ENCODE measurements at regions not wholly inside any gene's neighbourhood (a gene's known extent, or its start where the extent isn't known, plus 50 kb on each side); places are given as distances from the start of the nearest gene placed in this dataset.

- no peak for TF ChIP-seq CTCF (IDR thresholded peaks at IDR 0.05; ENCODE audit: low read length, missing control alignments)
- DNase-seq (ENCODE audit: low read depth) = no peak
Observed at GRCh38 chr18:59059140-59059539, 80.5 kb upstream of the SEC11C start.

GRCh38 chr18:59060551-59060950, 79.1 kb upstream of the SEC11C start:
- no peak for DNase-seq (ENCODE audit: low read depth)
- no peak overlapping the region for H3K4me3 ChIP-seq (replicated peaks; ENCODE audit: low read depth, low read length)

More at GRCh38 chr18:59059140-59059539, 80.5 kb upstream of the SEC11C start:
- no peak overlapping the region for H3K4me3 ChIP-seq (replicated peaks; ENCODE audit: low read depth, low read length)

GRCh38 chr18:59061914-59062642, 77.6 kb upstream of the SEC11C start:
- no peak for DNase-seq (ENCODE audit: low read depth)
- TF ChIP-seq CTCF (IDR thresholded peaks at IDR 0.05; ENCODE audit: low read length, missing control alignments) = no peak

More at GRCh38 chr18:59060551-59060950, 79.1 kb upstream of the SEC11C start:
- no peak for TF ChIP-seq CTCF (IDR thresholded peaks at IDR 0.05; ENCODE audit: low read length, missing control alignments)

GRCh38 chr18:59062643-59063006, 77.1 kb upstream of the SEC11C start:
- DNase-seq (ENCODE audit: low read depth) = no peak
- TF ChIP-seq CTCF (IDR thresholded peaks at IDR 0.05; ENCODE audit: low read length, missing control alignments) = no peak
- no peak overlapping the region for H3K4me3 ChIP-seq (replicated peaks; ENCODE audit: low read depth, low read length)

More at GRCh38 chr18:59061914-59062642, 77.6 kb upstream of the SEC11C start:
- H3K4me3 ChIP-seq (replicated peaks; ENCODE audit: low read depth, low read length) = no peak overlapping the region

- no peak overlapping the region for H3K4me3 ChIP-seq (replicated peaks; ENCODE audit: low read depth, low read length)
- TF ChIP-seq CTCF (IDR thresholded peaks at IDR 0.05; ENCODE audit: low read length, missing control alignments) = no peak
- no peak for DNase-seq (ENCODE audit: low read depth)
Observed at GRCh38 chr18:59063300-59063906, 76.3 kb upstream of the SEC11C start.

- no peak for TF ChIP-seq CTCF (IDR thresholded peaks at IDR 0.05; ENCODE audit: low read length, missing control alignments)
- no peak for DNase-seq (ENCODE audit: low read depth)
- H3K4me3 ChIP-seq (replicated peaks; ENCODE audit: low read depth, low read length) = no peak overlapping the region
Observed at GRCh38 chr18:59063912-59064311, 75.8 kb upstream of the SEC11C start.

All from fibroblast of pulmonary artery (primary cell).